HUES64 (cell line): ENCODE measurements at regions not wholly inside any gene's neighbourhood (a gene's known extent, or its start where the extent isn't known, plus 50 kb on each side); places are given as distances from the start of the nearest gene placed in this dataset.
A peak's percentile ranks its signal among the peaks of the same experiment; 100 is the strongest.

Source experiments
- H3K27ac ChIP-seq: 2 replicates; pipeline ENCODE4 v1.7.0; 2013; ENCODE audit warnings: low read depth, low read length, inconsistent platforms
- H3K27me3 ChIP-seq: 2 replicates; pipeline ENCODE4 v1.6.1; 2013; ENCODE audit warnings: mild to moderate bottlenecking, low read length; ENCODE audit not compliant: insufficient read depth
- H3K36me3 ChIP-seq: 2 replicates; pipeline ENCODE4 v1.6.1; 2013; ENCODE audit warnings: mild to moderate bottlenecking, low read length; ENCODE audit not compliant: insufficient read depth
- H3K4me1 ChIP-seq: 2 replicates; pipeline ENCODE4 v1.6.1; 2013; ENCODE audit warnings: mild to moderate bottlenecking, low read length, moderate library complexity; ENCODE audit not compliant: insufficient read depth
- H3K4me3 ChIP-seq: 2 replicates; pipeline ENCODE4 v1.5.1; 2013; ENCODE audit warnings: mild to moderate bottlenecking, low read length, moderate library complexity
- H3K9ac ChIP-seq: 2 replicates; pipeline ENCODE4 v1.6.1; 2013; ENCODE audit warnings: mild to moderate bottlenecking, low read depth, low read length
- H3K9me3 ChIP-seq: 2 replicates; pipeline ENCODE4 v1.6.1; 2013; ENCODE audit warnings: low read depth, low read length; ENCODE audit not compliant: insufficient read depth
- WGBS: fragments of 150-250, 120-280 bp; methylation state at CpG from one replicate; pipeline ENCODE4 v1.1.7; 2013; ENCODE audit warnings: missing lambda C conversion rate; 5-methylcytosine and 5-hydroxymethylcytosine counted together

GRCh38 chr21:15353546-15353945 is 288.7 kb upstream of the NRIP1 start:
- Histone ChIP-seq H3K4me3 (no peak overlapping the region), H3K27me3 (no peaks in the 10 kb centered on the region), H3K9me3 (no peaks in the 10 kb centered on the region), H3K4me1 (no peaks in the 10 kb centered on the region), H3K36me3 (no peaks in the 10 kb centered on the region), H3K9ac (no peak overlapping the region), H3K27ac (no peak overlapping the region)
- WGBS: 100% methylated on average over 1 of the region's 1 CpG

DNA sequence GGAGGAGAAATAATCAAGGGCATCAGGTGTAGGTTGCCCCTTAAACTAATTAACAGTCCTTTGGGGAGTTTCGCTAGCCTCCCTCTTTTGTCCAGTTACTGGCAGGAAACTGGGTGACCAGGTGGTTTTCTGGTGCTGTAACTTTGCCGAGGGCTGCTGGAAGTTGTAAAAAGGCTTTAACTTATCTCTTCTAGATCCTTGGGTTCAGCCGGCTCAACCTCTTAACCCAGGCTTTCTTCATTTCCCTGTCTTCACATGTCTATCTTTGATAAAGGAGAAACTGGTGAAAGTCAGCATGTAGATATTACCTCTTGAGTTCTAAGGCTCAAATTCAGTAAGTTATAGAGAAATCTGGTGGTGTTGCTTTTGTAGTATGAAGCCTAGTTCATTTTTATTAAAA is 289.7 kb upstream of the NRIP1 start:
- Histone ChIP-seq H3K9me3 (no peaks in the 10 kb centered on the region), H3K4me3 (no peak overlapping the region)

DNA sequence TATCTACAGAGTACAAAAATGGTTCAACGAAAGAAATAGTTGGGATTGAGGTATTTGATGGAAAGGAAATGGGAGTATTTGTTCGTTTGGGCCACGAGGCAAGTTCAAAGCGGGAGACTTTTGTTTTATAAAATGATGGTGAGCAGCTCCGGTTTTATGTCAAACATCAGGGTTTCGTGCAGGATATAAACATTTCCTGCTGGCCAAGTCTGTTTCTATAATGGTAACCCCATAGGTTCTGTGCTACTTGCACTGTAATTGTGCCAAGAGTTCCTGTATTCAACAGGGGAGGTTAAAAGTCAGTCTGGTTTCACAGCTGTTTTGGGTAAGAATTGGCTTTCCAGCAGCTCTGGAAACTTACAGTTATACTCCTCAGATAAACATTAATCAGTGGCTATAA is 290.3 kb upstream of the NRIP1 start:
- no peaks in the 10 kb centered on the region for H3K27me3 ChIP-seq
- WGBS: 94% methylated on average over 6 of the region's 6 CpGs

More for the DNA sequence above, 289.7 kb upstream of the NRIP1 start:
- no peak overlapping the region for H3K9ac ChIP-seq
- no peaks in the 10 kb centered on the region for H3K4me1 ChIP-seq
- no peaks in the 10 kb centered on the region for H3K27me3 ChIP-seq
- H3K36me3 ChIP-seq: no peaks in the 10 kb centered on the region
- WGBS: 39% methylated on average over 2 of the region's 3 CpGs
- H3K27ac ChIP-seq: no peak overlapping the region

GRCh38 chr21:15359251-15359650 is 294.5 kb upstream of the NRIP1 start:
- Histone ChIP-seq H3K27me3 (no peaks in the 10 kb centered on the region), H3K36me3 (no peaks in the 10 kb centered on the region), H3K4me3 (no peak overlapping the region), H3K4me1 (no peaks in the 10 kb centered on the region), H3K9me3 (no peaks in the 10 kb centered on the region), H3K9ac (no peak overlapping the region), H3K27ac (no peak overlapping the region)
- 92% methylated on average over 4 of the region's 4 CpGs for WGBS

More for the DNA sequence above, 290.3 kb upstream of the NRIP1 start:
- no peak overlapping the region for H3K9ac ChIP-seq
- H3K4me1 ChIP-seq: no peaks in the 10 kb centered on the region
- H3K27ac ChIP-seq: no peak overlapping the region
- H3K9me3 ChIP-seq: no peaks in the 10 kb centered on the region
- H3K4me3 ChIP-seq: no peak overlapping the region
- H3K36me3 ChIP-seq: no peaks in the 10 kb centered on the region

DNA sequence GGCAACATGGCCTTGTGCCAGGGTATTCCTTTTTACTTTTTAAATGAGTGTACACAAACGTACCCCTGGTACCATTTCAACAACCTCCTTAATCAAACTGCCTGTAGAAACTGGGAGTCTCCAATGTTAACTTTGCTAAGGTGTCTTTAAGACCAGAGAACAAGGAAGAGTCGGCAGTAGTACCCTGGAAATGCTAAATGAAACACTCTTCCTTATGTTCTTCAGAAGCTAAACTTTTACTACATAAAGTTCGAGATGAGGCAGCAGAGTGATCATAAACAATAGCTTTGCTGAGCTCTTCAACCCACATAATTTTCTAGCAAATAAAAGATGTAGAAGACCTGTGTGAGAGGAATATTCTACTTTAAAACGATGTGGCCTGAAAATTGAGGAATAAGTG is 297.7 kb upstream of the NRIP1 start:
- peaks cover 12% of the 10 kb centered on the region for H3K4me1 ChIP-seq
- 94% methylated on average over 3 of the region's 4 CpGs for WGBS

GRCh38 chr21:15363921-15364320 is 299.1 kb upstream of the NRIP1 start:
- H3K27ac ChIP-seq: no peak overlapping the region
- H3K9ac ChIP-seq: no peak overlapping the region
- peaks cover 10% of the 10 kb centered on the region for H3K36me3 ChIP-seq
- H3K4me3 ChIP-seq: no peak overlapping the region
- no peaks in the 10 kb centered on the region for H3K27me3 ChIP-seq
- H3K9me3 ChIP-seq: peaks cover 21% of the 10 kb centered on the region
- H3K4me1 ChIP-seq: peaks cover 17% of the 10 kb centered on the region
- 91% methylated on average over 1 of the region's 1 CpG for WGBS

More for the DNA sequence above, 297.7 kb upstream of the NRIP1 start:
- Histone ChIP-seq H3K4me3 (no peak overlapping the region), H3K27me3 (no peaks in the 10 kb centered on the region), H3K9ac (no peak overlapping the region), H3K27ac (no peak overlapping the region), H3K36me3 (peaks cover 10% of the 10 kb centered on the region), H3K9me3 (peaks cover 21% of the 10 kb centered on the region)

DNA sequence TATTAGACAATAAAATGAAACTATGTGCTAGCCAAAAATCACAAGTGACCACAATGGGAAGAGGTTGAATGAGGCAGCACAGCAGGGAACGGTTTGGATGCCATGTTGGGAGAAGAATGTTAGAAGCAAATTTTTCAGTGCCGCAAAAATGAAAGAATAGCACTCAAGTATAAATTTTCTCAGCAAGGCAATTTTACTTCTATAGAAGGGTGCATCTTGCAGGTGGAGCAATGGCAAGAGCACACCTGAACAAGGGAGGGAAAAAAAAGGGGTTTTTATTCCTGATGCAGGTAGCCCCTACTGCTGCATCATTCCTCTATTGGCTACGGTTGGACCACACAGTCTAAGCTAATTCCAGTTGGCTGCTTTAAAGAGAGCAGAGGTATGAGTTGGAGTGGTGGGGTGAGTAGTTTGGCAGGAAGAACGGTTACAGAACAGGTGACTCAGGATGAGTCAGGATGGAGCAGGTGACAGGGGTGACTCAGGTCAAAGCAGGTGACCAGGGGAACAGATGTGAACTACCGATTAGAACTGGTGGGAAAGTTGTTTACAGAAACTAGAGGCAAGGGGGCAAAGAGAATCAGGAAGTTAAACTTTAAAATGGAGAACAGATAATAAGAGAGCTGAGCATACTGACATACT is 301.1 kb upstream of the NRIP1 start:
- Histone ChIP-seq H3K9me3 (peaks cover 21% of the 10 kb centered on the region), H3K36me3 (peaks cover 10% of the 10 kb centered on the region), H3K9ac (no peak overlapping the region), H3K27ac (no peak overlapping the region), H3K27me3 (no peaks in the 10 kb centered on the region), H3K4me3 (no peak overlapping the region), H3K4me1 (peaks cover 17% of the 10 kb centered on the region)
- WGBS: 92% methylated on average over 5 of the region's 5 CpGs

GRCh38 chr21:15366555-15366954 is 301.8 kb upstream of the NRIP1 start:
- H3K9me3 ChIP-seq: peaks cover 21% of the 10 kb centered on the region
- peaks cover 10% of the 10 kb centered on the region for H3K36me3 ChIP-seq
- peak overlapping the region; percentile 43; the same call in 1 of the 2 replicates for H3K9ac ChIP-seq
- H3K4me1 ChIP-seq: peaks cover 17% of the 10 kb centered on the region
- peak overlapping the region; percentile 83 for H3K27ac ChIP-seq
- WGBS: 95% methylated on average over 1 of the region's 1 CpG
- no peaks in the 10 kb centered on the region for H3K27me3 ChIP-seq
- H3K4me3 ChIP-seq: no peak overlapping the region; the same call in 1 of the 2 replicates

GRCh38 chr21:15367061-15367626 is 302.3 kb upstream of the NRIP1 start:
- Histone ChIP-seq H3K4me1 (peaks cover 17% of the 10 kb centered on the region), H3K36me3 (peaks cover 10% of the 10 kb centered on the region), H3K27me3 (no peaks in the 10 kb centered on the region), H3K27ac (peak overlapping the region; percentile 83), H3K4me3 (peak overlapping the region; percentile 18), H3K9ac (peak overlapping the region; percentile 43; the same call in 1 of the 2 replicates), H3K9me3 (peaks cover 21% of the 10 kb centered on the region)
- WGBS: 79% methylated on average over 7 of the region's 7 CpGs

DNA sequence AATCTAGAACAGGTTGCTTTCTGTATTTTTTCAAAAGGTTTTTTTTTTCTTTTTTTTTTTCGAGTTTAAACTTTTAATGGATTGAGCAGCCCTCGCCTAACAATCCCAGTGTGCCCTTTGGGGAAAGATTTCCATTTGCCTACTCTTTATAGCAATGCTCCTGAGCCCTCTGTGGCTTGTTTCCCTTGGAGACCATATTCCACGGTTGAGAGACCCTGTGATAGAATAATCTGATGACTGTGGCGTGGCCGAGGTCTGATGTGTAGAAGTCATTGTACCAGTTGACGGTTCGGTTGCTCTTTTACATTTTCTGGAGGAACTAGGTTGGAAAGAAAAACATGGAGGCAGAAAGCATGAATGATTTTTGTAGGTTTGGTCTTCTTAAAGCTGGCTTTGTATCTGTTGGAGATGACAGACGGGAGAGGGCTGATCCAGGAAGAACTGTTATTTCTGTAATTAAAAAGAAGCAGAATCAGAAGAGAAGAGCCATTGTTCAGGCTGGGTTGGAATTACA is 305.7 kb upstream of the NRIP1 start:
- H3K9ac ChIP-seq: no peak overlapping the region
- 95% methylated on average over 8 of the region's 8 CpGs for WGBS
- H3K27me3 ChIP-seq: no peaks in the 10 kb centered on the region
- peaks cover 9% of the 10 kb centered on the region for H3K36me3 ChIP-seq
- H3K9me3 ChIP-seq: peaks cover 14% of the 10 kb centered on the region
- no peak overlapping the region for H3K4me3 ChIP-seq
- H3K4me1 ChIP-seq: peaks cover 17% of the 10 kb centered on the region
- H3K27ac ChIP-seq: no peak overlapping the region

GRCh38 chr21:15373941-15374340 is 309.1 kb upstream of the NRIP1 start:
- no CpG with 5 or more reads among the region's 1 CpG for WGBS
- no peak overlapping the region for H3K27ac ChIP-seq
- no peaks in the 10 kb centered on the region for H3K4me1 ChIP-seq
- H3K9me3 ChIP-seq: 0 out of 2 replicates have a peak, but pooled peaks cover 9% of the 10 kb centered on the region
- no peak overlapping the region for H3K4me3 ChIP-seq
- H3K9ac ChIP-seq: no peak overlapping the region
- no peaks in the 10 kb centered on the region for H3K36me3 ChIP-seq
- no peaks in the 10 kb centered on the region for H3K27me3 ChIP-seq
